GM19238 (cell line): ENCODE measurements at regions not wholly inside any gene's neighbourhood (a gene's known extent, or its start where the extent isn't known, plus 50 kb on each side); places are given as distances from the start of the nearest gene placed in this dataset.
"Not testable (repeated sequence)": the region's sequence is repeated elsewhere in the genome, so short reads cannot be mapped to it uniquely, and the experiment has no call there.

Experiments
- DNase-seq: peaks from one replicate; pipeline ENCODE4 v3.0.0; 2011; ENCODE audit warnings: low spot score; ENCODE audit not compliant: insufficient read length

GRCh38 chr20:52438326-52438963 is 246.9 kb upstream of the ZFP64 start:
- DNase-seq: no peak

DNA sequence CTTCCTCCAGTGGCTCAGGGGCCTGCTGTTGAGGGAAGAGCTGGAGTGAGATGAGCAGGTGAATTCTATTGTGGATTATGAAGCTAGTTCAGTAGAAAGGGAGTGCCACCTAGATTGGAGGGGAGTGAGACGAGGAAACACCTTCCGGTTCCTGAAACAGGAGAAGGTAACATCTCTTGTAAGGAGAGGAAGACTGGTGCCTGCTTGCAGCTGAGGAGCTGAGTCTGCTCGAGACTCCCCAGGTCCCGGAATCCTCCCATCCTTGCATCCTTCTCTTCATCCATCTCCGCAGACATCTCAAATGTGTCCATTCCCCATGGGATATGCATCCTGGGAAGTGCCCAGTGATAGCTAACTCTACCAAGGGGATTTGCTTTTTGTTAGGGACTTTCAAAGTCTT is 242.9 kb upstream of the ZFP64 start:
- no peak for DNase-seq

DNA sequence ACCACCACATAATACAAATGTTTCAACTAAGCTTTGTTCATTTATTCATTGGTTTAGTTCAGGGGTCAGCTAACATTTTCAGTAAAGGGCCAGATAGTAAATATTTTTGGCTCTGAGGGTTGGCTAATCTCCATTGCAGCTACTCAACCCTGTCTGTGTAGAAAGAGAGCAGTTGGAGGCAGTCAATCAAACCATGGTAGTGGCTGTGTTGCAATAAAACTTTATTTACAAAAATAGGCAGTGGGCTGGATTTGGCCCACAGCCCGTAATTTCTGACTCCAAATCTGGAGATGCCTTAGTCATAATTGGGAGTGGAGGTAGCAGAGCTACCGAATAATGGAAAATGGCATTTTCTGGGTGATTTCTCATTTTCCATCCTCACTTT is 242.5 kb upstream of the ZFP64 start:
- DNase-seq: no peak

GRCh38 chr20:52433326-52434040 is 241.9 kb upstream of the ZFP64 start:
- DNase-seq: no peak

DNA sequence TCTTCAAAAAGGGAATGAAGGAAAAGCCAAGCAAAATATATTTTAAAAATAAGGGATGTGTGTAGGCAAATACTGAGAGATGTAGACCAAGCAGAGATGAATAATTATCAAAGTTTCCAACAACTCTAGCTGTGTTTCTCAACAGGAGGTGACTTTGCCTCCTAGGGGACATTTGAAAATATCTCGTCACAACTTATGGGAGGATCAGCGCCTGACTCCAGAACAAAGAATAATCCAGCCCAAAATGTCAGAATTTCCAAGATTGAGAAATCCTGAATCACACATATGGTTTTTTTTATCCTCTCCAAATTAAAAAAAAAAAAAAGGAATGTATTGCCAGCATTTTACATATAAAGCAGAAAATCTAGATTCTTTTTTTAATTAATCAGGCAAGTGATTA is 241.2 kb upstream of the ZFP64 start:
- DNase-seq: no peak

GRCh38 chr20:52429029-52429428 is 237.4 kb upstream of the ZFP64 start:
- no peak for DNase-seq

- DNase-seq: no peak
These were observed 236.4 kb upstream of the ZFP64 start for GRCh38 chr20:52427960-52428359.

- DNase-seq: no peak
These were observed 235.3 kb upstream of the ZFP64 start for GRCh38 chr20:52426856-52427255.

DNA sequence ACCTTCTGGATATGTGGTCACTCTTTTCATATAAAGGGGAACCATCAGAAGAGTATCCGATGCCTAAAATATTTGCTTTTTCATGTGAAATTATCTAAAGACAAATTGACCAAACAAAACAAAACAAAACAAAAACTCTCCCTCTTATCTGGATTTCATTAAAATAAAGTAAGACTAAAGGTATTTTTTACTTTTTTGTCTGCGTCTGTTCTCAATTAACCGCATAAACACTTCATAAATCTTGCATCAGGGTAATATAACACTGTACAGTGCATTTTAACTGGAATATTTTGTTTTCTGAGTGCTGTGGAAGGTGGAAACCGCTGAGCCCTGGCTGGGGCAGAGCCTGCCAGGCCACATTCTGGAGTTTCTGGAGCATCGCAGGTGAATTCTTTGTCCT is 234.1 kb upstream of the ZFP64 start:
- no peak for DNase-seq

DNA sequence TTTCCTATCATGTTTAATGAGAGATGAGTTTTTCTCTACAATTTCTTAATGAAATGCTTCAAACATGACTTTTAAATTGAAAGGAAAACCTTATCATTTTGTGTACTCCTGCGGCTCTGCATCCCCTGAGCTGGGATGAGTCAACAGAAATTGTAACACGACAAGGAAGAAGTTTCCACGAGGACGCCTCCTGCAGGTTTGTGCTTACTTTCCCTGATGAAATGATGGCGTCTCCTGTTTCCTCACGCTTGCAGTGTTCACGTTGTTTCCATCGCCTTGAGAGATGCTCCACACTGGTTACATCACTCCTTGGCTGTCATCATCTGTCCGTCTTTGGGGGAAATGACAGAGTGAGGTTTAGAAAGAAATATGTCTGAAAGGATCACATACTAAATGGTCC is 233.7 kb upstream of the ZFP64 start:
- DNase-seq: no peak

DNA sequence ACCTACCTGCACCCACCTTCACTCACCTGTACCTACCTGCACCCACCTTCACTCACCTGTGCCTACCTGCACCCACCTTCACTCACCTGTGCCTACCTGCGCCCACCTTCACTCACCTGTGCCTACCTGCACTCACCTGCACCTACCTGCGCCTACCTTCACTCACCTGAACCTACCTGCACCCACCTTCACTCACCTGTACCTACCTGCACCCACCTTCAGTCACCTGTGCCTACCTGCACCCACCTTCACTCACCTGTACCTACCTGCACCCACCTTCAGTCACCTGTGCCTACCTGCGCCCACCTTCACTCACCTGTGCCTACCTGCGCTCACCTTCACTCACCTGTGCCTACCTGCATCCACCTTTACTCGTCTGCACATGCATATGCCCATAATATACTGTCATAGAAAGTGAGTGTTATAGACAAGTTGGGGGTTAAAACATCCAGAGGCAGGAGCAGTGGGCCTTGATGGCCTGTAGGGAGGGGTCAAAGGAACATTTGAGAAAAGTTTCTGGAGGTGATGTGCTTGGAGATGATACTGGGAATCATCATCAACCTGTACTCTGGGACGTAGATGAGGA is 232.9 kb upstream of the ZFP64 start:
- DNase-seq: not testable (repeated sequence)

DNA sequence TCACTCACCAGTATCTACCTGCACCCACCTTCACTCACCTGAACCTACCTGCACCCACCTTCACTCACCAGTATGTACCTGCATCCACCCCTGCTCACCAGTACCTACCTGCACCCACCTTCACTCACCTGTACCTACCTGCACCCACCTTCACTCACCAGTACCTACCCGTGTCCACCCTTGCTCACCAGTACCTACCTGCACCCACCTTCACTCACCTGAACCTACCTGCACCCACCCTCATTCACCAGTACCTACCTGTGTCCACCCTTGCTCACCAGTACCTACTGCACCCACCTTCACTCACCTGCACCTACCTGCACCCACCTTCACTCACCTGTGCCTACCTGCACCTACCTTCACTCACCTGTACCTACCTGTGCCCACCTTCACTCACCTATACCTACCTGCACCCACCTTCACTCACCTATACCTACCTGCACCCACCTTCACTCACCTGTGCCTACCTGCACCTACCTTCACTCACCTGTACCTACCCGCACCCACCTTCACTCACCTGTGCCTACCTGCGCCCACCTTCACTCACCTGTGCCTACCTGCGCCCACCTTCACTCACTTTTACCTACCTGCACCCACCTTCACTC is 232.1 kb upstream of the ZFP64 start:
- not testable (repeated sequence) for DNase-seq

DNA sequence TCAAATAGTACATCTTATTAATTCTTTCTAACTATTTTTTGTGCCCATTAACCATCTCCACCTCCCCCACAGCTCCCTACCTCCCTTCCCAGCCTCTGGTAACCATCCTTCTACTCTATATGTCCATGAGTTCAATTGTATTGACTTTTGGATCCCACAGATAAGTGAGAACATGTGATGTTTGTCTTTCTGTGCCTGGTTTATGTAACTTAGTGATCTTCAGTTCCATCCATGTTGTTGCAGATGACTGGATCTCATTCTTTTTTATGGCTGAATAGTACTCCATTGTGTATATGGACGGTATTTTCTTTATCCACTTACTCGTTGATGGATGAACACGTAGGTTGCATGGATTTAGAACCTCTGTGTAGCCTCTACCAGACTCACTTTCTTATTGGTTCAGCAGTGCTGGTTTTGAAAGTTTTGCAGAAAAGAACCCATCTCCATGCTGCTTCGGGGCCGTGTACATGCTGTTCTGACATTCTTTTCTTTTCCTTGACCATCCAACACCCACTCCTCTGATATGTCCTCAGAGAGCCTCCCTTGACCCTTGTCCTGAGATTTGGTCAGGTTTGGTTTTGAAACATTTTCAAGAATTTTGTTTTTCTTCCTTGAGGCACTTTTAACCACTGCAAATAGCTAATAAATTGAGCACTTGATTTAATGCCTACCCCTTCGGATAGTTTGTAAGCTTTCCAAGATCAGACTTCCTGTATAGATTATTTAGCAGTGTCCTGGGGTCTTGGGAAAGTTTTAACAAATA is 231.2 kb upstream of the ZFP64 start:
- DNase-seq: no peak

- DNase-seq: no peak
These were observed 229.2 kb upstream of the ZFP64 start for GRCh38 chr20:52420805-52421204.

GRCh38 chr20:52419205-52419604 is 227.6 kb upstream of the ZFP64 start:
- DNase-seq: no peak

DNA sequence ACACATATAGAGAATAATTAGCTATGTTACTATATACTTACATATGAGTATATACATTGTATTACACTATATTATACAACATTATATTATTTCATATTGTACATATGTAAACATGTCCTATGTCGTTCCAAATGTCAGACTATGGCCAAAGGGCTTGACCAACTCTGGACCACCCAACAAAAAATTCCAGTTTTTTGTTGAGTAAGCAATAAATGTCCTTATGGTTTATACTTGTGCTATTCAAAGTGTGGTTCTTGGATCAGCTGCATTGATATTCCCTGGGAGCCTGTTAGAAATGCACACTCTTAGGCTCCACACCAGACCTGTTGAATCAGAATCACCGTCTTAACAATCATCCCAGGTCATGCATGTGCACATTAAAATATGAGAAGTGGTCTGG is 225.4 kb upstream of the ZFP64 start:
- no peak for DNase-seq

DNA sequence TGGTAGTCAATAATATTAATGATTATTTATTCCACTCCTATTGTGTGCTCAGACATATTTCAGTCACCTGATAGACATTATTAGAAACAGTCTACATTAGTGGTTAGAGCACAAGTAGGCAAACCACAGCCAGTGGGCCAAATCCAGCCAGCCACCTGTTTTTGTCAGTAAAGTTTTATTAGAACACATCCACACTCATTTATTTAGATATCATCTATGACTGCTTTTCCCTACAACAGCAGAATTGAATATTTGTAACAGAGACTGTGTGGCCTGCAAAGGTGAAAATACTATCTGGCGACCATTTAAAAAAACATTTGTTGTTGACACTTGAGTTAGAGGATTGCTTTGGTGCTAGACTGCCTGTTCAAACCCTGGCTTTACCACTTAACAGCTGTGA is 220.0 kb upstream of the ZFP64 start:
- no peak for DNase-seq

- no peak for DNase-seq
These were observed 219.2 kb upstream of the ZFP64 start for GRCh38 chr20:52410731-52411234.

GRCh38 chr20:52410182-52410647 is 218.6 kb upstream of the ZFP64 start:
- no peak for DNase-seq

DNA sequence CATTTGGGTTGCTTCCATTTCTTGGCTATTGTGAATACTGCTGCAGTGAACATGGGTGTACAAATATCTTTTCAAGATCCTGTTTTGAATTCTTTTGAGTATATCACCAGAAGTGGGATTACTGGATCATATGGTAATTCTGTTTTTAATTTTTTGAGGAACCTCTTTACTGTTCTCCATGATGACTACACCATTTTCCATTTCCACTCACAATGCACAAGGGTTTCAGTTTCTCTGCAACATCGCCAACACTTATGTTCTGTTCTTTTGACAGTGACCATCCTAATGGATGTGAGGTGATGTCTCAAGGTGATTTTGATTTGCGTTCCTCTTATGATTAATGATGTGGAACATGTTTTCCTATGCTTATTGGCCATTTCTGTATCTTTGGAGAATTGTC is 214.4 kb upstream of the ZFP64 start:
- no peak for DNase-seq

DNA sequence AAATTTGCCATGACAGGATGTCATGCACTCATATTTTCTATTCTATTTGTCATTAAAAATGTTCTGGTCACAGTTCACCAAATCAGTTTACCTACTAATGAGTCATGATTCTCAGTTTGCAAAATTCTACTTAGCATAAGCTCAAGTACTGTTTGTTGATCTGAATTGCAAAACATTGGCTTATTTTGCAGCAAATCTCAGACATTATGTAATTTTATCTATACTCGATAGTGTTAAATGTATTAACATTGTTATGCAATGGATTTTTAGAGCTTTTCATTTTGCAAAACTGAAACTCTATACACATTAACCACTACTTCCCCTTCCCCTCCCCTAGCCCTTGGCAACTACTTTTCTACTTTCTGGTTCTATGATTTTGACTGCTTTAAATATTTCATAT is 213.8 kb upstream of the ZFP64 start:
- DNase-seq: no peak

- DNase-seq: no peak
These were observed 213.1 kb upstream of the ZFP64 start for GRCh38 chr20:52404671-52405070.
